Colonic mucosa (tissue), 4 donors: ENCODE measurements at regions not wholly inside any gene's neighbourhood (a gene's known extent, or its start where the extent isn't known, plus 50 kb on each side); places are given as distances from the start of the nearest gene placed in this dataset.

Experiments
- DNase-seq: peaks from one replicate; pipeline ENCODE4 v3.0.0-alpha.2; 2020
- H3K27ac ChIP-seq: fragments of 200-600 bp; one replicate; pipeline ENCODE4 v1.8.0; 2021
- H3K27me3 ChIP-seq: fragments of 200-600 bp; one replicate; pipeline ENCODE4 v1.8.0; 2021
- H3K36me3 ChIP-seq: fragments of 200-600 bp; one replicate; pipeline ENCODE4 v1.8.0; 2021
- H3K4me1 ChIP-seq: fragments of 200-600 bp; one replicate; pipeline ENCODE4 v1.8.0; 2021; ENCODE audit warnings: mild to moderate bottlenecking
- H3K4me3 ChIP-seq: fragments of 200-600 bp; one replicate; pipeline ENCODE4 v1.8.0; 2021
- H3K9ac ChIP-seq, 2 donors: one replicate each; pipeline ENCODE4 v1.7.0; 2013; ENCODE audit warnings: control low read depth in 2 of 2, low read depth in 2 of 2, low read length in 2 of 2
- H3K9me3 ChIP-seq: fragments of 200-600 bp; one replicate; pipeline ENCODE4 v1.8.0; 2021
- CTCF ChIP-seq: fragments of 200-600 bp; IDR thresholded peaks from one replicate; pipeline ENCODE4 v1.8.0; 2022; ENCODE audit warnings: antibody characterized with exemption, mild to moderate bottlenecking
- intact Hi-C: fragments of 100-400 bp; cut with DNase I; formaldehyde crosslinking; loops from one replicate; pipeline ENCODE4 v1.14.1; 2022
- donor health status: healthy.
- donor health status: DM: no; HTN: no; CAD: no.
- donor health status: DM: no; HTN: no; CAD: no.

DNA sequence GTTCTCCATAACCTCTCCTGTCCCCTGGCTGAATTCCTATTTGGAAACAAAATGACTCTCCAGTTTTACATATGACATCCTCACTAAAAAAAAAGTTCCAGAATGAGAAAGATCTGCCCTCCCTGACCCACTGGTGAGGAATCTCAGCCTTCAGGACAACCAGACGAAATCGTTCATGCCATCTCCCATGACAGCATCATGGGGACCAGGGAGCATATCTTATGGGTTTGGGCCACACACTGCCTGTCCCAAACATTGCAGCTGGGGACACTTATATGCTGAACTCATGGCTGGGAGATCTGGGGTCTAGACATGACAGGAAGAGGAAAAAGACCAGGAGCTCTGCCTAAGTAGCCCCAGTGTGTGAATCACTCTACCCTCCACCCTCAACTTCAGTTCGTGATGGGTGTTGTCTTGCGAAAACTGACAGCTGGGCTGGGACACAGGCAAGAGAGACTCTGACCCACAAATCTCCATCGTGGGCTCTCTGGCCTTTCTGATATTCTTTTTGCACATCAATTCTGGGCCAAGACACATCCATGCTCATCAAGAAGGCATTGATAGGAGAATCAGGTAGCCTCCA is 102.0 kb downstream of the ZNF280B start:
- no peak for TF ChIP-seq CTCF
- no peaks in the 10 kb centered on the region for H3K36me3 ChIP-seq
- H3K4me3 ChIP-seq = no peak overlapping the region
- H3K27me3 ChIP-seq = no peaks in the 10 kb centered on the region
- intact Hi-C loops = no loop called here
- H3K9me3 ChIP-seq = no peaks in the 10 kb centered on the region
- no peak for DNase-seq
- H3K9ac ChIP-seq = no peak overlapping the region
- no peak overlapping the region for H3K27ac ChIP-seq
- no peaks in the 10 kb centered on the region for H3K4me1 ChIP-seq

DNA sequence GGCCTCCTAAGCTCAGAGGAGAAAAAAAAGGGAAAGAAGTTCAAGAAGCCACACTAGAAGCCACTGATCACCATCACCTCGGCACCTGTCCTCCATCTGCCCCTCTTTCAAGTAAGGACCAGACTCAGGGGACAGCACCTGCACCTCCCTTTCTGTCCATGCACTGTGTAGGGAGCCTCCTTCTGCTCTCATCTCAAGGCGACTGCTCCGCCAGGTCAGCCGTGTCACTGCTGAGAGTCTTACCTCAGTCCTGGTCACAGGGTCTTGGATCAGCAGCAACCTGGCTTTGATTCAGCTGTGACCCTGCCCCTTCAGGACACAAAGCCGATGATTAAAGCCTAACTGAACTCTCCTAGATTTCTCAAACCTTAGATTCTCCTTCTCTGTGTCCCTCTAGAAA is 101.5 kb downstream of the ZNF280B start:
- TF ChIP-seq CTCF = no peak

DNA sequence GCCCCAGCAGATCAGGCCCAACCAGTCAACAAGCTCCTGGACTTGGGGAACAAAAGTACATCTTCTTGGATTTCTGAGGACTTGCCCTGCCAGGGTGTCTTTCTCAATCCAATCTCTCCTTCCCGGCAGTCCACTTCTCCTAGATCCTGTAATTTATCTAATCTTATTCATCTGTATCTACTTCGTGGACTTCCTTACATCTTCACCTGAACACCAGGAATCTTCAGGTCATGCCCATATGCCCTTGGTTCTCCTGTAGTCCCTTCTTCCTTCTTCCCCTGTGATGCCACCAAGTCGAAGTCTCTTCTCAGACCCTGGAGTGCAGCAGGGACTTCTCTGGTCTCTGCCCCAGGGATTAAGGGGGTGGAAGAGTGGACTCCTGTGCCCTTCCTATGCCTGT is 100.3 kb downstream of the ZNF280B start:
- intact Hi-C loops = no loop called here
- Histone ChIP-seq H3K9ac (no peak overlapping the region), H3K4me3 (no peak overlapping the region), H3K4me1 (no peaks in the 10 kb centered on the region), H3K27me3 (no peaks in the 10 kb centered on the region), H3K27ac (no peak overlapping the region), H3K9me3 (no peaks in the 10 kb centered on the region), H3K36me3 (no peaks in the 10 kb centered on the region)
- no peak for DNase-seq
- TF ChIP-seq CTCF = no peak

More for the DNA sequence above, 101.5 kb downstream of the ZNF280B start:
- H3K27me3 ChIP-seq = no peaks in the 10 kb centered on the region
- no peak for DNase-seq
- no peak overlapping the region for H3K9ac ChIP-seq
- no peak overlapping the region for H3K4me3 ChIP-seq
- no peaks in the 10 kb centered on the region for H3K9me3 ChIP-seq
- intact Hi-C loops = no loop called here
- H3K36me3 ChIP-seq = no peaks in the 10 kb centered on the region
- no peak overlapping the region for H3K27ac ChIP-seq
- H3K4me1 ChIP-seq = no peaks in the 10 kb centered on the region

GRCh38 chr22:22408731-22409696 is 99.5 kb downstream of the ZNF280B start:
- DNase-seq = no peak
- H3K4me1 ChIP-seq = no peaks in the 10 kb centered on the region
- H3K9ac ChIP-seq = no peak overlapping the region
- TF ChIP-seq CTCF = no peak
- no peaks in the 10 kb centered on the region for H3K9me3 ChIP-seq
- no peaks in the 10 kb centered on the region for H3K27me3 ChIP-seq
- H3K36me3 ChIP-seq = no peaks in the 10 kb centered on the region
- H3K4me3 ChIP-seq = no peak overlapping the region
- intact Hi-C loops = no loop called here
- H3K27ac ChIP-seq = no peak overlapping the region

DNA sequence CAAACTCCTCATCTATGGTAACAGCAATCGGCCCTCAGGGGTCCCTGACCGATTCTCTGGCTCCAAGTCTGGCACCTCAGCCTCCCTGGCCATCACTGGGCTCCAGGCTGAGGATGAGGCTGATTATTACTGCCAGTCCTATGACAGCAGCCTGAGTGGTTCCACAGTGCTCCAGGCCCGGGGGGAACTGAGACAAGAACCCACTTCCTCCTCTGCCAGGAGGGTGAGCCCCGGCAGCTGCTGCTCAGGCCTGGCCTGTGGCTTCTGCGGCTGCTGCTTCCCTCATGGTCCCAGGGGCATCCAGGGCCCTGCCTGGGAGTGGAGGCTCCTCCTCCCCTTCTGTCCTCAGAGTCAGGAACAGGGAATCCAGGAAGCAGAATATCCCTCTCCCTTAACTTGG is 98.4 kb downstream of the ZNF280B start:
- no peak overlapping the region for H3K4me3 ChIP-seq
- no peak overlapping the region for H3K27ac ChIP-seq
- no peaks in the 10 kb centered on the region for H3K36me3 ChIP-seq
- H3K4me1 ChIP-seq = no peaks in the 10 kb centered on the region
- no peak for DNase-seq
- no peak for TF ChIP-seq CTCF
- intact Hi-C loops = no loop called here
- no peaks in the 10 kb centered on the region for H3K27me3 ChIP-seq
- no peaks in the 10 kb centered on the region for H3K9me3 ChIP-seq
- no peak overlapping the region for H3K9ac ChIP-seq
